Endodermal cell (in vitro differentiated cells): ENCODE measurements at regions not wholly inside any gene's neighbourhood (a gene's known extent, or its start where the extent isn't known, plus 50 kb on each side); places are given as distances from the start of the nearest gene placed in this dataset.

Experiments used
- DNase-seq: peaks from one replicate; pipeline ENCODE4 v3.0.0-alpha.2; 2017
- H3K27ac ChIP-seq: 2 replicates; pipeline ENCODE4 v1.5.1; 2013; ENCODE audit warnings: mild to moderate bottlenecking, low read depth, low read length, moderate library complexity
- H3K27me3 ChIP-seq: 2 replicates; pipeline ENCODE4 v1.6.1; 2013; ENCODE audit warnings: mild to moderate bottlenecking, low read length, moderate library complexity; ENCODE audit not compliant: insufficient read depth, control insufficient read depth, poor library complexity, severe bottlenecking
- H3K36me3 ChIP-seq: 2 replicates; pipeline ENCODE4 v1.7.0; 2013; ENCODE audit warnings: mild to moderate bottlenecking, low read length, moderate library complexity; ENCODE audit not compliant: control insufficient read depth, insufficient read depth
- H3K4me1 ChIP-seq: one replicate; pipeline ENCODE4 v1.7.0; 2013; ENCODE audit warnings: low read length; ENCODE audit not compliant: control insufficient read depth, insufficient read depth
- H3K4me3 ChIP-seq: 2 replicates; pipeline ENCODE4 v1.5.1; 2013; ENCODE audit warnings: mild to moderate bottlenecking, low read length, moderate library complexity
- H3K9ac ChIP-seq: 2 replicates; pipeline ENCODE4 v1.6.1; 2013; ENCODE audit warnings: mild to moderate bottlenecking, low read length, moderate library complexity; ENCODE audit not compliant: poor library complexity, severe bottlenecking; ENCODE audit errors: extremely low read depth
- H3K9me3 ChIP-seq: 2 replicates; pipeline ENCODE4 v1.6.1; 2013; ENCODE audit warnings: mild to moderate bottlenecking, low read length, moderate library complexity; ENCODE audit not compliant: control insufficient read depth
- H3K27ac Mint-ChIP-seq: 2 replicates; pipeline ENCODE4 v1.8.0; 2020; ENCODE audit warnings: mixed read lengths
- H3K27me3 Mint-ChIP-seq: 2 replicates; pipeline ENCODE4 v1.8.0; 2021; ENCODE audit warnings: mild to moderate bottlenecking, mixed read lengths; ENCODE audit not compliant: insufficient read depth
- H3K36me3 Mint-ChIP-seq: 2 replicates; pipeline ENCODE4 v1.8.0; 2020; ENCODE audit warnings: low read depth, mixed read lengths
- H3K4me1 Mint-ChIP-seq: 2 replicates; pipeline ENCODE4 v1.8.0; 2020; ENCODE audit warnings: mixed read lengths
- H3K4me3 Mint-ChIP-seq: 2 replicates; pipeline ENCODE4 v1.8.0; 2020; ENCODE audit warnings: mild to moderate bottlenecking, moderate library complexity, mixed read lengths
- H3K9me3 Mint-ChIP-seq: 2 replicates; pipeline ENCODE4 v1.8.0; 2020; ENCODE audit warnings: mild to moderate bottlenecking, mixed read lengths
- WGBS, 2 experiments: methylation state at CpG; one replicate each; pipeline versions ENCODE4 v1.1.5 to v1.1.7; 2013; ENCODE audit warnings: missing lambda C conversion rate in 2 of 2, mixed read lengths in 1 of 2; ENCODE audit not compliant: insufficient coverage in 1 of 2, insufficient read length in 1 of 2; 5-methylcytosine and 5-hydroxymethylcytosine counted together
- TF ChIP-seq, protein P1 (sequence below): fragments of 200-600 bp; sonication (generic); conservative IDR thresholded peaks from 2 replicates; pipeline ENCODE4 v1.5.0; 2021; ENCODE audit warnings: antibody characterized with exemption, mild to moderate bottlenecking

DNA sequence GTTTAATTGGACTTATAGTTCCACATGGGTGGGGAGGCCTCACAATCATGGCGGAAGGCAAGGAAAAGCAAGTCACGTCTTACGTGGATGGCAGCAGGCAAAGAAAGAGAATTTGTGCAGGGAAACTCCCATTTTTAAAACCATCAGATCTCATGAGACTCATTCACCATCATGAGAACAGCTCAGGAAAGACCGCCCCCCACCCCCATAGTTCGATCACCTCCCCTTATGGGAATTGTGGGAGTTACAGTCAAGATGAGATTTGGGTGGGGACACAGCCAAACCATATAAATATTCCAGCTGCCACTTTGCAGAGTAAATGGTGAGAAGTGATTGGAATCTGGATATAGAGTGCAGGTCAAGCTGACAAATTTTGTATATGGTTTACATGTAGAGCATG is 187.4 kb downstream of the ARL4C start:
- Histone ChIP-seq H3K9ac (no peak overlapping the region), H3K9me3 (peaks cover 6% of the 10 kb centered on the region), H3K36me3 (no peaks in the 10 kb centered on the region), H3K27ac (no peak overlapping the region), H3K4me1 (peaks cover 3% of the 10 kb centered on the region), H3K27me3 (no peaks in the 10 kb centered on the region), H3K4me3 (no peak overlapping the region)
- peaks cover 4% of the 10 kb centered on the region for H3K9me3 Mint-ChIP-seq
- no peak overlapping the region for H3K27ac Mint-ChIP-seq
- no peaks in the 10 kb centered on the region for H3K36me3 Mint-ChIP-seq
- H3K4me1 Mint-ChIP-seq = peaks cover 17% of the 10 kb centered on the region
- WGBS, 2 experiments = 97% methylated on average over 5 of the region's 5 CpGs; no CpG with 5 or more reads in 1 of the 2 experiments
- H3K27me3 Mint-ChIP-seq = no peaks in the 10 kb centered on the region
- DNase-seq = no peak
- TF ChIP-seq, protein P1, sequence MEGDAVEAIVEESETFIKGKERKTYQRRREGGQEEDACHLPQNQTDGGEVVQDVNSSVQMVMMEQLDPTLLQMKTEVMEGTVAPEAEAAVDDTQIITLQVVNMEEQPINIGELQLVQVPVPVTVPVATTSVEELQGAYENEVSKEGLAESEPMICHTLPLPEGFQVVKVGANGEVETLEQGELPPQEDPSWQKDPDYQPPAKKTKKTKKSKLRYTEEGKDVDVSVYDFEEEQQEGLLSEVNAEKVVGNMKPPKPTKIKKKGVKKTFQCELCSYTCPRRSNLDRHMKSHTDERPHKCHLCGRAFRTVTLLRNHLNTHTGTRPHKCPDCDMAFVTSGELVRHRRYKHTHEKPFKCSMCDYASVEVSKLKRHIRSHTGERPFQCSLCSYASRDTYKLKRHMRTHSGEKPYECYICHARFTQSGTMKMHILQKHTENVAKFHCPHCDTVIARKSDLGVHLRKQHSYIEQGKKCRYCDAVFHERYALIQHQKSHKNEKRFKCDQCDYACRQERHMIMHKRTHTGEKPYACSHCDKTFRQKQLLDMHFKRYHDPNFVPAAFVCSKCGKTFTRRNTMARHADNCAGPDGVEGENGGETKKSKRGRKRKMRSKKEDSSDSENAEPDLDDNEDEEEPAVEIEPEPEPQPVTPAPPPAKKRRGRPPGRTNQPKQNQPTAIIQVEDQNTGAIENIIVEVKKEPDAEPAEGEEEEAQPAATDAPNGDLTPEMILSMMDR = no peak
- H3K4me3 Mint-ChIP-seq = no peak overlapping the region

DNA sequence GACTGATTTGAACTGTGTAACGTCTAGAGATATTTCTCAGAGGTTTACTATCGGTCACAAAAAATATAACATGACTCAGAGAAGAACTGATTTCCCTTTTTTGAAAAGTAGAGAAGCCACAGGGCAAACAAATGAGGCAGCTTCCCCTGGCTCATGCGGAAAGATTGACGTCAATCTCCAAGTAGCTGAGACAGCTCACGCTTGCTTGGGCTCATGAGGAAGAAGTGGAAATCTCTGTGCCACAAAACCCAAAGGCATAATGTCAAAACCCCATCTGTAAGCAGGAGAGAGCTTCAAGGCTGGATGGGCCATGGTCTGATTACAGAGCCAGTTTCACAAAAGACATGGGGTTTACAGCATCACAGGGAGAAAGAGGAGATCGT is 188.1 kb downstream of the ARL4C start:
- TF ChIP-seq, protein P1 = no peak
- Mint-ChIP-seq H3K36me3 (no peaks in the 10 kb centered on the region), H3K27ac (no peak overlapping the region), H3K4me1 (peaks cover 19% of the 10 kb centered on the region), H3K9me3 (peaks cover 4% of the 10 kb centered on the region), H3K27me3 (no peaks in the 10 kb centered on the region), H3K4me3 (no peak overlapping the region)
- H3K36me3 ChIP-seq = no peaks in the 10 kb centered on the region
- DNase-seq = no peak
- WGBS, 2 experiments = 88 to 93% methylated on average over 6 of the region's 6 CpGs
- H3K9ac ChIP-seq = no peak overlapping the region
- no peak overlapping the region for H3K4me3 ChIP-seq
- peaks cover 6% of the 10 kb centered on the region for H3K9me3 ChIP-seq
- no peaks in the 10 kb centered on the region for H3K27me3 ChIP-seq
- H3K4me1 ChIP-seq = peaks cover 3% of the 10 kb centered on the region
- no peak overlapping the region for H3K27ac ChIP-seq

DNA sequence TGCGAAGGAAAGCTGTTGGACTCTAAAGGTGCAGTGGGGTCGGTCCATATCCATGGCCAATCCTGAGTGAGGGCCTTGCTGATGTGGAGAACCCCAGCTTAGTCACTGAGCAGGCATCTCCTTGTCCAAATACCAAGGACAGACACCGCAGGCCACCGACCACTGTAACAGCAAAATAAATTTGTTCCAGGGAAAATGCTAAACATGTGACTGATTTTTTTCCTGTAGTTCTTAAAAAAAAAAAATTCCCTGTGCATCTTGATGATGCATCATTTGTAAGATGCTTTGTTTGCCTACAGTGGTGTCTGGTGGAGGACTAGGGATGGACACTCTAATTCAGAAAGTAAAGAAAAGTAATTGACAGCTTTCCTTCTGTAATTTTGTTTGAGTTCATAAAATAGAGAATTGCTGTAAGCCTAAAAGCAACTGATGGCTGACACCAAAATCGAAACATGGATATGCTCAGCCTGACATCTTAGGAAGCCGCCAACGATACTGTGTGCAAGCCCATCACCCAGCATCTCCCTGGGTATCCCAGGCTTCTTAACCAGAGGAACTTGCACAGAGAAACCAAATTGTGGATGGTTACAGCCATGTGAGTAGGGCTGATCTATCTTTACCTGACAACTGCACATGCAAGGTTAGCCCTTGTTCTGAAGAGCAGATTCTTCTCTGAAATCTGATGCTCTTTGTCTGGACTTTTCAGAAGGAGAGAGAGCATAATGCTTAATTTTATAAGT is 188.6 kb downstream of the ARL4C start:
- H3K36me3 ChIP-seq = no peaks in the 10 kb centered on the region
- no peak for DNase-seq
- Mint-ChIP-seq H3K4me1 (peaks cover 19% of the 10 kb centered on the region), H3K36me3 (no peaks in the 10 kb centered on the region), H3K27ac (no peak overlapping the region), H3K9me3 (peaks cover 4% of the 10 kb centered on the region), H3K27me3 (no peaks in the 10 kb centered on the region), H3K4me3 (no peak overlapping the region)
- WGBS, 2 experiments = 89 to 95% methylated on average over 7 of the region's 7 CpGs
- H3K27me3 ChIP-seq = no peaks in the 10 kb centered on the region
- H3K9me3 ChIP-seq = peaks cover 6% of the 10 kb centered on the region
- H3K9ac ChIP-seq = no peak overlapping the region
- TF ChIP-seq, protein P1 = no peak
- H3K4me1 ChIP-seq = peaks cover 3% of the 10 kb centered on the region
- no peak overlapping the region for H3K27ac ChIP-seq
- no peak overlapping the region for H3K4me3 ChIP-seq
